Body of pancreas (tissue), 4 donors: ENCODE measurements at regions not wholly inside any gene's neighbourhood (a gene's known extent, or its start where the extent isn't known, plus 50 kb on each side); places are given as distances from the start of the nearest gene placed in this dataset.

Experiments
- ATAC-seq: fragments of 150-250 bp; one replicate; pipeline ENCODE4 v1.9.1; 2016
- DNase-seq, 4 donors: peaks; one replicate each; pipeline ENCODE4 v3.0.0-alpha.2; 2019
- H3K27ac ChIP-seq, 4 donors: fragments of 200-600 bp; sonication (generic); 1 replicate in 3 of 4; 2 replicates in 1 of 4; pipeline versions ENCODE4 v1.5.1 to v1.6.1; 2016 to 2019; ENCODE audit warnings: mild to moderate bottlenecking in 1 of 4, mixed read lengths in 1 of 4, moderate library complexity in 1 of 4
- H3K27me3 ChIP-seq, 2 donors: fragments of 200-600 bp; sonication (generic); one replicate each; pipeline ENCODE4 v1.6.0; 2016; ENCODE audit warnings: mild to moderate bottlenecking in 1 of 2
- H3K36me3 ChIP-seq, 2 donors: fragments of 200-600 bp; sonication (generic); replicated peaks in 1 of 2; 2 replicates each; pipeline ENCODE4 v1.5.1; 2016; ENCODE audit warnings: low read depth in 2 of 2; ENCODE audit not compliant: insufficient read depth in 1 of 2
- H3K4me1 ChIP-seq: fragments of 200-600 bp; sonication (generic); one replicate; pipeline ENCODE4 v1.6.0; 2016
- H3K4me3 ChIP-seq, 2 donors: fragments of 200-600 bp; sonication (generic); 1 replicate in 1 of 2; 2 replicates in 1 of 2; pipeline ENCODE4 v1.5.1; 2016 to 2019
- H3K9me3 ChIP-seq, 3 donors: fragments of 200-600 bp; sonication (generic); 1 replicate in 2 of 3; 2 replicates in 1 of 3; pipeline ENCODE4 v1.5.1; 2016
- CTCF ChIP-seq, 7 experiments: fragments of 450-650 bp in 4 of 7; fragments of 200-600 bp in 3 of 7; sonication (generic) in 3 of 7; IDR thresholded peaks; one replicate each; pipeline ENCODE4 v1.5.1; 2016 to 2019; ENCODE audit warnings: antibody characterized with exemption in 7 of 7
- POLR2A ChIP-seq, 3 donors: fragments of 450-650 bp; IDR thresholded peaks; one replicate each; pipeline ENCODE4 v1.6.1; 2016; ENCODE audit warnings: antibody characterized with exemption in 3 of 3, mild to moderate bottlenecking in 2 of 3
- WGBS, 2 donors: methylation state at CpG; one replicate each; pipeline ENCODE4 v1.1.5; 2017; 5-methylcytosine and 5-hydroxymethylcytosine counted together
- intact Hi-C: fragments of 100-400 bp; cut with DNase I; formaldehyde crosslinking; loops from one replicate; pipeline ENCODE4 v1.15.1; 2023

GRCh38 chr3:102302020-102302419 lies 132.8 kb upstream of the ZPLD1 start:
- ATAC-seq = no peak
- Histone ChIP-seq H3K4me3 (no peak overlapping the region), H3K9me3 (no peaks in the 10 kb centered on the region), H3K36me3 (no peaks in the 10 kb centered on the region), H3K4me1 (no peaks in the 10 kb centered on the region), H3K27ac (no peak overlapping the region), H3K27me3 (no peaks in the 10 kb centered on the region)
- WGBS, 2 donors = 22 to 26% methylated on average over 2 of the region's 2 CpGs
- intact Hi-C loops = no loop called here
- no peak for DNase-seq
- TF ChIP-seq CTCF (IDR thresholded peaks at IDR 0.05) = no peak
- TF ChIP-seq POLR2A (IDR thresholded peaks at IDR 0.05) = no peak

GRCh38 chr3:102304550-102304949 lies 130.3 kb upstream of the ZPLD1 start:
- no peak for DNase-seq
- H3K4me3 ChIP-seq = no peak overlapping the region
- H3K9me3 ChIP-seq = no peaks in the 10 kb centered on the region
- TF ChIP-seq POLR2A (IDR thresholded peaks at IDR 0.05) (no peak), CTCF (IDR thresholded peaks at IDR 0.05) (no peak)
- no peaks in the 10 kb centered on the region for H3K27me3 ChIP-seq
- H3K27ac ChIP-seq = no peak overlapping the region
- no peaks in the 10 kb centered on the region for H3K4me1 ChIP-seq
- H3K36me3 ChIP-seq = no peaks in the 10 kb centered on the region
- intact Hi-C loops = no loop called here
- ATAC-seq = no peak
- WGBS, 2 donors = 55 to 68% methylated on average over 3 of the region's 3 CpGs

GRCh38 chr3:102307442-102307841 lies 127.4 kb upstream of the ZPLD1 start:
- no peaks in the 10 kb centered on the region for H3K4me1 ChIP-seq
- no peak overlapping the region for H3K27ac ChIP-seq
- no peak overlapping the region for H3K4me3 ChIP-seq
- ATAC-seq = no peak
- H3K36me3 ChIP-seq = no peaks in the 10 kb centered on the region
- no peak for DNase-seq
- no peaks in the 10 kb centered on the region for H3K27me3 ChIP-seq
- TF ChIP-seq POLR2A (IDR thresholded peaks at IDR 0.05) (no peak), CTCF (IDR thresholded peaks at IDR 0.05) (no peak)
- H3K9me3 ChIP-seq = no peaks in the 10 kb centered on the region
- intact Hi-C loops = no loop called here
- 45 to 64% methylated on average over 2 of the region's 2 CpGs for WGBS, 2 donors

DNA sequence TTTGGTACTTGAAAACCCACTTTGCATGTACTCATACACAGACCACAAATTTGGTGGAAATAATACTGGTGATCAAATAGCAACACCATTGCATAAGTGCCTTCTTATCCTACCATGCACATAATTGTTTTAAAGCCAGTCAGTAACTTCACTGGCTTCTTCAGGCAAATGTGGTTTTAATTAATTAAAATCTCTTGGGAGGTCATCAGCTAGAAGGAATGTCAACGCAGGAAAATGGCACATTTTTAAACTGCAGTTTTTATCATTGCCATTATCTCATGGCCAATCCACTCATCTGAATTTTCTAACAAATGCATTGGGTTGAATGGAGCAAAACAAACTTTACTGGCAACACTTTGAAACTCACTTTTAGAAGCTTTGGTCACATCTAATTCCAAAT lies 105.7 kb upstream of the ZPLD1 start:
- ATAC-seq = no peak
- no peak overlapping the region for H3K4me3 ChIP-seq
- no peaks in the 10 kb centered on the region for H3K36me3 ChIP-seq
- no peaks in the 10 kb centered on the region for H3K4me1 ChIP-seq
- H3K27ac ChIP-seq = no peak overlapping the region
- intact Hi-C loops = no loop called here
- DNase-seq = no peak
- whole genome bisulfite sequencing, 2 donors = 67 to 72% methylated on average over 1 of the region's 1 CpG
- no peak for TF ChIP-seq CTCF (IDR thresholded peaks at IDR 0.05)
- no peak for TF ChIP-seq POLR2A (IDR thresholded peaks at IDR 0.05)
- no peaks in the 10 kb centered on the region for H3K9me3 ChIP-seq
- H3K27me3 ChIP-seq = no peaks in the 10 kb centered on the region

DNA sequence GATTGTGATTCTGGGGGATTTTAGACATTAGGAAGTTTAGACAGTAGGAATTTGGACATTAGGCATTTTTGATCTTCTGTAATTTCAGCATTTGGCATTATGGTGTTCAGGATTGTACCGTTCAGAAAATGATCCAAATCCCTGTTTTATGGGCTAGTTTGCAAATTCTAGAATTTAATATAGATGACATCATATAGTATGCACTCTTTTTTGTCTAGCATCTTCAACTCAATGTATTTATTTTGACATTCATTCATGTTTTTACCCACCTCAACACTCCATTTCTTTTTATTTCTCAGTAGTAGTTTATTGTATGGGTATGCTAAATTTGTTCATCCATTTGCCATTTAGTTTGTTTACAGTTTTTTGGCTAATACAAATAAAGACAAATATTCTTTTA lies 105.3 kb upstream of the ZPLD1 start:
- Histone ChIP-seq H3K36me3 (no peaks in the 10 kb centered on the region), H3K9me3 (no peaks in the 10 kb centered on the region), H3K4me3 (no peak overlapping the region), H3K27me3 (no peaks in the 10 kb centered on the region), H3K4me1 (no peaks in the 10 kb centered on the region), H3K27ac (no peak overlapping the region)
- intact Hi-C loops = no loop called here
- ATAC-seq (no peak), DNase-seq (no peak)
- WGBS, 2 donors = 79 to 81% methylated on average over 1 of the region's 1 CpG
- no peak for TF ChIP-seq POLR2A (IDR thresholded peaks at IDR 0.05)
- no peak for TF ChIP-seq CTCF (IDR thresholded peaks at IDR 0.05)
